ENCODE measurements at regions not wholly inside any gene's neighbourhood (a gene's known extent, or its start where the extent isn't known, plus 50 kb on each side); places are given as distances from the start of the nearest gene placed in this dataset.
"Not testable (repeated sequence)": the region's sequence is repeated elsewhere in the genome, so short reads cannot be mapped to it uniquely, and the experiment has no call there.

GRCh38 chr15:20358779-20359414, 182.7 kb downstream of the GOLGA6L6 start:
- DNase-seq (ENCODE audit: insufficient read length, low spot score) (no peak), FAIRE-seq (no peak)
- TF ChIP-seq, protein P1, sequence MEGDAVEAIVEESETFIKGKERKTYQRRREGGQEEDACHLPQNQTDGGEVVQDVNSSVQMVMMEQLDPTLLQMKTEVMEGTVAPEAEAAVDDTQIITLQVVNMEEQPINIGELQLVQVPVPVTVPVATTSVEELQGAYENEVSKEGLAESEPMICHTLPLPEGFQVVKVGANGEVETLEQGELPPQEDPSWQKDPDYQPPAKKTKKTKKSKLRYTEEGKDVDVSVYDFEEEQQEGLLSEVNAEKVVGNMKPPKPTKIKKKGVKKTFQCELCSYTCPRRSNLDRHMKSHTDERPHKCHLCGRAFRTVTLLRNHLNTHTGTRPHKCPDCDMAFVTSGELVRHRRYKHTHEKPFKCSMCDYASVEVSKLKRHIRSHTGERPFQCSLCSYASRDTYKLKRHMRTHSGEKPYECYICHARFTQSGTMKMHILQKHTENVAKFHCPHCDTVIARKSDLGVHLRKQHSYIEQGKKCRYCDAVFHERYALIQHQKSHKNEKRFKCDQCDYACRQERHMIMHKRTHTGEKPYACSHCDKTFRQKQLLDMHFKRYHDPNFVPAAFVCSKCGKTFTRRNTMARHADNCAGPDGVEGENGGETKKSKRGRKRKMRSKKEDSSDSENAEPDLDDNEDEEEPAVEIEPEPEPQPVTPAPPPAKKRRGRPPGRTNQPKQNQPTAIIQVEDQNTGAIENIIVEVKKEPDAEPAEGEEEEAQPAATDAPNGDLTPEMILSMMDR (IDR thresholded peaks at IDR 0.05; ENCODE audit: insufficient read depth, missing control alignments) = no peak

DNA sequence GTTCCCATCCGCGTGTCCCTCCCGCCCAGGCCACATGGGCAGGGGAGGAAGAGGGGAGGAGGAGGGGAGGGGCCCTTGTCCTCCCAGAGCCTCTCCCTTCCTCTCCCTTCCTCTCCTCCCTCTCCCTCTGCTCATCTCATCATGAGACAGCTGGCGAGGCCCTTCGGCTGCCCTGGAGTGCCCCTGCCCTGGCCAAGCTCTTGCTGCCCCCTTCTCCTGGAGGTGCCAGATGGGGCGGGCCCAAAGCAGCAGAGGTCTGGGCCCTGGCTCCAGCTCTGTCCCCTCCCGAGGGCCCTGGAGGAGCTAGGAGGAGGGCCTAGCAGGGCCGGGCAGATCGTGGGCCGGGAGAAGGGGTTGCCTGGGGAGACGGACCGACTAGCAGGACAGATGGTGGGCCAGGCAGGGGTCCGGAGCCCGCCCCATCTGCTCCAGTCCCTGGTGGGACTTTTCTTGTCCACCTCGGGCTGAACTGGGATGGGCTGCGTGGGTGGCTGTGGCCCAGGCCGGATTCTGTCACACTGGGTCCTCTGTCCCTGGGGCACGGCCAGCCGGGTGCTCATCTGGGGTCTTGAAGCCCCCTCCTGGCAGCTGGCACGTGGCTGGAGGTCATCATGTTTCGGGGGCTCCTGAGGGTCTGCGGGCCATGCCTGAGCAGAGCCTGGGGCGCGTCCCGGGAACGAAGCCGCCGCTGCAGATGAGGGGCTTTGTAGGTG, 183.4 kb downstream of the GOLGA6L6 start:
- no peak for FAIRE-seq
- no peak for DNase-seq (ENCODE audit: insufficient read length, low spot score)

GRCh38 chr15:20357481-20358065, 184.0 kb downstream of the GOLGA6L6 start:
- TF ChIP-seq, protein P1 (IDR thresholded peaks at IDR 0.05; ENCODE audit: insufficient read depth, missing control alignments) = no peak
- DNase-seq (ENCODE audit: insufficient read length, low spot score) = no peak
- no peak for FAIRE-seq

More for the DNA sequence above, 183.4 kb downstream of the GOLGA6L6 start:
- TF ChIP-seq, protein P1 (IDR thresholded peaks at IDR 0.05; ENCODE audit: insufficient read depth, missing control alignments) = no peak

- TF ChIP-seq, protein P1 (IDR thresholded peaks at IDR 0.05; ENCODE audit: insufficient read depth, missing control alignments) = no peak
- FAIRE-seq (no peak), DNase-seq (ENCODE audit: insufficient read length, low spot score) (no peak)
Measured at GRCh38 chr15:20356911-20357480, 184.6 kb downstream of the GOLGA6L6 start.

- TF ChIP-seq, protein P1 (IDR thresholded peaks at IDR 0.05; ENCODE audit: insufficient read depth, missing control alignments) = peak; percentile 91
- DNase-seq (ENCODE audit: insufficient read length, low spot score) (no peak), FAIRE-seq (no peak)
Measured at GRCh38 chr15:20356444-20356910, 185.1 kb downstream of the GOLGA6L6 start.

GRCh38 chr15:20355256-20355868, 186.2 kb downstream of the GOLGA6L6 start:
- TF ChIP-seq, protein P1 (IDR thresholded peaks at IDR 0.05; ENCODE audit: insufficient read depth, missing control alignments) = no peak
- FAIRE-seq = no peak
- DNase-seq (ENCODE audit: insufficient read length, low spot score) = no peak

- not testable (repeated sequence) for DNase-seq (ENCODE audit: insufficient read length, low spot score); FAIRE-seq
Measured at GRCh38 chr15:20354884-20355223, 186.7 kb downstream of the GOLGA6L6 start.
